H9 (cell line): ENCODE measurements at regions not wholly inside any gene's neighbourhood (a gene's known extent, or its start where the extent isn't known, plus 50 kb on each side); places are given as distances from the start of the nearest gene placed in this dataset.

ENCODE experiments used
- DNase-seq: peaks from one replicate; pipeline ENCODE4 v3.0.0-alpha.2; 2017
- H2AFZ ChIP-seq: one replicate; pipeline ENCODE4 v1.6.1; 2013; ENCODE audit warnings: mild to moderate bottlenecking, low read length, control low read depth, moderate library complexity
- H2AK5ac ChIP-seq: 2 replicates; pipeline ENCODE4 v1.6.1; 2013; ENCODE audit warnings: low read length, control low read depth, mixed read lengths; ENCODE audit not compliant: insufficient read length
- H2BK120ac ChIP-seq: one replicate; pipeline ENCODE4 v1.6.1; 2013; ENCODE audit warnings: low read depth, mild to moderate bottlenecking, low read length, control low read depth, inconsistent platforms; ENCODE audit not compliant: poor library complexity, severe bottlenecking
- H2BK12ac ChIP-seq: 2 replicates; pipeline ENCODE4 v1.6.1; 2013; ENCODE audit warnings: low read length, control low read depth, mixed read lengths, low read depth; ENCODE audit not compliant: insufficient read length
- H2BK15ac ChIP-seq: 2 replicates; pipeline ENCODE4 v1.6.1; 2013; ENCODE audit warnings: low read depth, low read length, control low read depth
- H2BK20ac ChIP-seq: one replicate; pipeline ENCODE4 v1.6.1; 2013; ENCODE audit warnings: low read depth, mild to moderate bottlenecking, low read length, control low read depth, inconsistent platforms; ENCODE audit not compliant: poor library complexity, severe bottlenecking
- H2BK5ac ChIP-seq: 2 replicates; pipeline ENCODE4 v1.6.1; 2013; ENCODE audit warnings: low read length, control low read depth, mixed read lengths; ENCODE audit not compliant: insufficient read length
- H3K14ac ChIP-seq: 2 replicates; pipeline ENCODE4 v1.6.1; 2013; ENCODE audit warnings: low read length, control low read depth; ENCODE audit not compliant: insufficient read depth
- H3K18ac ChIP-seq: 2 replicates; pipeline ENCODE4 v1.6.1; 2013; ENCODE audit warnings: low read depth, mild to moderate bottlenecking, mixed read lengths, low read length, control low read depth; ENCODE audit not compliant: insufficient read length
- H3K23ac ChIP-seq: 2 replicates; pipeline ENCODE4 v1.6.1; 2013; ENCODE audit warnings: low read length, control low read depth, mixed read lengths, low read depth; ENCODE audit not compliant: insufficient read length
- H3K23me2 ChIP-seq: 2 replicates; pipeline ENCODE4 v1.6.1; 2013; ENCODE audit warnings: low read depth, mild to moderate bottlenecking, mixed read lengths, low read length, control low read depth; ENCODE audit not compliant: insufficient read length, poor library complexity, severe bottlenecking
- H3K27ac ChIP-seq: 2 replicates; pipeline ENCODE4 v1.5.1; 2013; ENCODE audit warnings: low read length, control low read depth, mixed read lengths, low read depth; ENCODE audit not compliant: insufficient read length
- H3K27me3 ChIP-seq: 2 replicates; pipeline ENCODE4 v1.6.1; 2013; ENCODE audit warnings: low read length, control low read depth, inconsistent platforms; ENCODE audit not compliant: insufficient read depth
- H3K4ac ChIP-seq: 2 replicates; pipeline ENCODE4 v1.6.1; 2013; ENCODE audit warnings: low read depth, mild to moderate bottlenecking, control low read depth, inconsistent platforms, low read length, moderate library complexity
- H3K4me1 ChIP-seq: 2 replicates; pipeline ENCODE4 v1.6.1; 2013; ENCODE audit warnings: low read length, control low read depth, inconsistent platforms; ENCODE audit not compliant: insufficient read depth
- H3K4me2 ChIP-seq: 2 replicates; pipeline ENCODE4 v1.6.1; 2013; ENCODE audit warnings: low read length, control low read depth, mixed read lengths; ENCODE audit not compliant: insufficient read length, insufficient read depth
- H3K56ac ChIP-seq: 2 replicates; pipeline ENCODE4 v1.6.1; 2013; ENCODE audit warnings: low read depth, mild to moderate bottlenecking, mixed read lengths, low read length, control low read depth; ENCODE audit not compliant: insufficient read length
- H3K79me1 ChIP-seq: 2 replicates; pipeline ENCODE4 v1.6.1; 2013; ENCODE audit warnings: low read depth, mild to moderate bottlenecking, moderate library complexity, low read length, control low read depth, inconsistent platforms; ENCODE audit not compliant: insufficient read depth, poor library complexity, severe bottlenecking
- H3K79me2 ChIP-seq: 2 replicates; pipeline ENCODE4 v1.6.1; 2013; ENCODE audit warnings: low read length, control low read depth, inconsistent platforms; ENCODE audit not compliant: insufficient read depth
- H3K9ac ChIP-seq: 2 replicates; pipeline ENCODE4 v1.6.1; 2013; ENCODE audit warnings: low read length, control low read depth, mixed read lengths; ENCODE audit not compliant: insufficient read length; ENCODE audit errors: extremely low read depth
- H3K9me3 ChIP-seq: one replicate; pipeline ENCODE4 v1.6.1; 2013; ENCODE audit warnings: low read depth, low read length, inconsistent platforms; ENCODE audit not compliant: control insufficient read depth
- H3T11ph ChIP-seq: one replicate; pipeline ENCODE4 v1.6.1; 2013; ENCODE audit warnings: mild to moderate bottlenecking, low read length, control low read depth, inconsistent platforms
- H4K20me1 ChIP-seq: one replicate; pipeline ENCODE4 v1.6.1; 2013; ENCODE audit not compliant: control insufficient read depth, insufficient read length, insufficient read depth
- H4K5ac ChIP-seq: 2 replicates; pipeline ENCODE4 v1.6.1; 2013; ENCODE audit warnings: low read depth, mild to moderate bottlenecking, mixed read lengths, low read length, control low read depth; ENCODE audit not compliant: insufficient read length
- H4K8ac ChIP-seq: replicated peaks from 2 replicates; pipeline ENCODE4 v1.6.1; 2013; ENCODE audit warnings: low read length, control low read depth, mixed read lengths, low read depth; ENCODE audit not compliant: insufficient read length
- H4K91ac ChIP-seq: 2 replicates; pipeline ENCODE4 v1.6.1; 2013; ENCODE audit warnings: low read depth, mild to moderate bottlenecking, moderate library complexity, mixed read lengths, low read length, control low read depth; ENCODE audit not compliant: insufficient read length
- H3K27ac Mint-ChIP-seq, 3 experiments: 2 replicates in 2 of 3; 3 replicates in 1 of 3; pipeline ENCODE4 v1.8.0; 2020 to 2021; ENCODE audit warnings: mixed read lengths in 3 of 3, mild to moderate bottlenecking in 1 of 3, moderate library complexity in 1 of 3
- H3K27me3 Mint-ChIP-seq: 2 replicates; pipeline ENCODE4 v1.8.0; 2021; ENCODE audit warnings: low read depth, mild to moderate bottlenecking, moderate library complexity, mixed read lengths
- H3K36me3 Mint-ChIP-seq, 3 experiments: 2 replicates in 2 of 3; 3 replicates in 1 of 3; pipeline ENCODE4 v1.8.0; 2020 to 2021; ENCODE audit warnings: low read depth in 3 of 3, mixed read lengths in 3 of 3; ENCODE audit not compliant: insufficient read depth in 1 of 3
- H3K4me1 Mint-ChIP-seq, 2 experiments: 2 replicates each; pipeline ENCODE4 v1.8.0; 2020; ENCODE audit warnings: mixed read lengths in 2 of 2
- H3K4me3 Mint-ChIP-seq, 2 experiments: 2 replicates in 1 of 2; 3 replicates in 1 of 2; pipeline ENCODE4 v1.8.0; 2020 to 2021; ENCODE audit warnings: mild to moderate bottlenecking in 2 of 2, mixed read lengths in 2 of 2, moderate library complexity in 1 of 2
- H3K9me3 Mint-ChIP-seq, 2 experiments: 2 replicates in 1 of 2; 3 replicates in 1 of 2; pipeline ENCODE4 v1.8.0; 2020; ENCODE audit warnings: mild to moderate bottlenecking in 2 of 2, mixed read lengths in 2 of 2, moderate library complexity in 1 of 2
- WGBS: extraction: QIAGEN DNeasy Blood & Tissue Kit; methylation state at CpG from one replicate; pipeline ENCODE4 v1.1.7; 2013; ENCODE audit warnings: missing lambda C conversion rate, low lambda C conversion rate, mixed read lengths; ENCODE audit not compliant: insufficient read length; ENCODE audit errors: extremely low coverage; 5-methylcytosine and 5-hydroxymethylcytosine counted together
- TF ChIP-seq, protein P1 (sequence below): fragments of 200-600 bp; sonication (generic); conservative IDR thresholded peaks from 3 replicates; pipeline ENCODE4 v1.8.0; 2021; ENCODE audit warnings: antibody characterized with exemption, mild to moderate bottlenecking

DNA sequence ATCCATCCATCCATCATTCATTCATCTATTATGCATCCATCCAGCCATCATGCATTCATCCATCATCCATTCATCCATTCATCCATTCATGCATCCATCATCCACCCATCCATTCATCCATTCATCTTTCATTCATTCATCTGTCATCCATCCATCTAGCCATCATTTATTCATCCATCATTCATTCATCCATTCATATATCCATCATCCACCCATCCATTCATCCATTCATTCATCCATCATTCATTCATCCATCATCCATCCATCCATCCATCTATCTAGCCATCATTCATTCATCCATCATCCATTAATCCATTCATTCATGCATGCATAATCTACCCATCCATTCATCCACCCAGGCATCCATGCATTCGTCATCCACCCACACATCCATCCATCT, 1450.3 kb downstream of the TBC1D22A start:
- Mint-ChIP-seq H3K4me3 (no peak overlapping the region), H3K27me3 (peaks cover 16% of the 10 kb centered on the region), H3K4me1 (peaks cover 16 to 26% of the 10 kb centered on the region in 2 experiments), H3K36me3 (no peaks in the 10 kb centered on the region), H3K9me3 (no peaks in the 10 kb centered on the region; a peak in 1 of 5 replicates), H3K27ac (no peak overlapping the region)
- no peak overlapping the region for H4K5ac ChIP-seq
- H3K79me2 ChIP-seq: no peaks in the 10 kb centered on the region
- H3K27me3 ChIP-seq: no peaks in the 10 kb centered on the region
- H3K4ac ChIP-seq: no peak overlapping the region
- H3K56ac ChIP-seq: no peak overlapping the region
- no peak overlapping the region for H3K18ac ChIP-seq
- no peak overlapping the region for H3T11ph ChIP-seq
- TF ChIP-seq, protein P1, sequence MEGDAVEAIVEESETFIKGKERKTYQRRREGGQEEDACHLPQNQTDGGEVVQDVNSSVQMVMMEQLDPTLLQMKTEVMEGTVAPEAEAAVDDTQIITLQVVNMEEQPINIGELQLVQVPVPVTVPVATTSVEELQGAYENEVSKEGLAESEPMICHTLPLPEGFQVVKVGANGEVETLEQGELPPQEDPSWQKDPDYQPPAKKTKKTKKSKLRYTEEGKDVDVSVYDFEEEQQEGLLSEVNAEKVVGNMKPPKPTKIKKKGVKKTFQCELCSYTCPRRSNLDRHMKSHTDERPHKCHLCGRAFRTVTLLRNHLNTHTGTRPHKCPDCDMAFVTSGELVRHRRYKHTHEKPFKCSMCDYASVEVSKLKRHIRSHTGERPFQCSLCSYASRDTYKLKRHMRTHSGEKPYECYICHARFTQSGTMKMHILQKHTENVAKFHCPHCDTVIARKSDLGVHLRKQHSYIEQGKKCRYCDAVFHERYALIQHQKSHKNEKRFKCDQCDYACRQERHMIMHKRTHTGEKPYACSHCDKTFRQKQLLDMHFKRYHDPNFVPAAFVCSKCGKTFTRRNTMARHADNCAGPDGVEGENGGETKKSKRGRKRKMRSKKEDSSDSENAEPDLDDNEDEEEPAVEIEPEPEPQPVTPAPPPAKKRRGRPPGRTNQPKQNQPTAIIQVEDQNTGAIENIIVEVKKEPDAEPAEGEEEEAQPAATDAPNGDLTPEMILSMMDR: no peak
- H2AFZ ChIP-seq: no peak overlapping the region
- H3K23ac ChIP-seq: no peak overlapping the region
- H4K91ac ChIP-seq: no peak overlapping the region
- H3K23me2 ChIP-seq: peaks cover 3% of the 10 kb centered on the region
- H2BK15ac ChIP-seq: no peak overlapping the region
- no peaks in the 10 kb centered on the region for H3K79me1 ChIP-seq
- no peak overlapping the region for H3K9ac ChIP-seq
- WGBS: no CpG with 5 or more reads among the region's 1 CpG
- no peak overlapping the region for H4K8ac ChIP-seq
- no peaks in the 10 kb centered on the region for H3K9me3 ChIP-seq
- no peaks in the 10 kb centered on the region for H3K4me1 ChIP-seq
- H2BK12ac ChIP-seq: no peak overlapping the region
- H3K27ac ChIP-seq: no peak overlapping the region
- H2AK5ac ChIP-seq: no peak overlapping the region
- H2BK20ac ChIP-seq: no peak overlapping the region
- DNase-seq: no peak
- H2BK5ac ChIP-seq: no peak overlapping the region
- H2BK120ac ChIP-seq: no peak overlapping the region
- H3K4me2 ChIP-seq: no peak overlapping the region
- no peak overlapping the region for H3K14ac ChIP-seq
- no peaks in the 10 kb centered on the region for H4K20me1 ChIP-seq
